PC-3 (cell line): ENCODE measurements at regions not wholly inside any gene's neighbourhood (a gene's known extent, or its start where the extent isn't known, plus 50 kb on each side); places are given as distances from the start of the nearest gene placed in this dataset.

Source experiments
- CTCF ChIP-seq: fragments of 300-600 bp; sonication (generic); conservative IDR thresholded peaks from 2 replicates; pipeline ENCODE4 v1.5.1; 2017; ENCODE audit warnings: antibody characterized with exemption, low read depth, mild to moderate bottlenecking, low read length
- EZH2 ChIP-seq: fragments of 300-600 bp; sonication (generic); IDR thresholded peaks from one replicate; pipeline ENCODE4 v1.6.1; 2017; ENCODE audit warnings: antibody characterized with exemption, mild to moderate bottlenecking, low read length; ENCODE audit not compliant: unreplicated experiment
- EZH2phosphoT487 ChIP-seq: fragments of 300-600 bp; sonication (generic); IDR thresholded peaks from 2 replicates; pipeline ENCODE4 v1.6.1; 2018; ENCODE audit warnings: mild to moderate bottlenecking, antibody characterized with exemption, low read length, borderline replicate concordance

GRCh38 chr10:111747751-111748150 lies 435.8 kb downstream of the GPAM start:
- no peak for TF ChIP-seq CTCF
- no peak for TF ChIP-seq EZH2phosphoT487
- no peak for TF ChIP-seq EZH2
